Body of pancreas (tissue), 4 donors: ENCODE measurements at regions not wholly inside any gene's neighbourhood (a gene's known extent, or its start where the extent isn't known, plus 50 kb on each side); places are given as distances from the start of the nearest gene placed in this dataset.
A peak's percentile ranks its signal among the peaks of the same experiment; 100 is the strongest.

Experiments used
- ATAC-seq: fragments of 150-250 bp; one replicate; pipeline ENCODE4 v1.9.1; 2016
- DNase-seq, 4 donors: peaks; one replicate each; pipeline ENCODE4 v3.0.0-alpha.2; 2019
- H3K27ac ChIP-seq, 4 donors: fragments of 200-600 bp; sonication (generic); 1 replicate in 3 of 4; 2 replicates in 1 of 4; pipeline versions ENCODE4 v1.5.1 to v1.6.1; 2016 to 2019; ENCODE audit warnings: mild to moderate bottlenecking in 1 of 4, mixed read lengths in 1 of 4, moderate library complexity in 1 of 4
- H3K27me3 ChIP-seq, 2 donors: fragments of 200-600 bp; sonication (generic); one replicate each; pipeline ENCODE4 v1.6.0; 2016; ENCODE audit warnings: mild to moderate bottlenecking in 1 of 2
- H3K36me3 ChIP-seq, 2 donors: fragments of 200-600 bp; sonication (generic); replicated peaks in 1 of 2; 2 replicates each; pipeline ENCODE4 v1.5.1; 2016; ENCODE audit warnings: low read depth in 2 of 2; ENCODE audit not compliant: insufficient read depth in 1 of 2
- H3K4me1 ChIP-seq: fragments of 200-600 bp; sonication (generic); one replicate; pipeline ENCODE4 v1.6.0; 2016
- H3K4me3 ChIP-seq, 2 donors: fragments of 200-600 bp; sonication (generic); 1 replicate in 1 of 2; 2 replicates in 1 of 2; pipeline ENCODE4 v1.5.1; 2016 to 2019
- H3K9me3 ChIP-seq, 3 donors: fragments of 200-600 bp; sonication (generic); 1 replicate in 2 of 3; 2 replicates in 1 of 3; pipeline ENCODE4 v1.5.1; 2016
- CTCF ChIP-seq, 7 experiments: fragments of 450-650 bp in 4 of 7; fragments of 200-600 bp in 3 of 7; sonication (generic) in 3 of 7; IDR thresholded peaks; one replicate each; pipeline ENCODE4 v1.5.1; 2016 to 2019; ENCODE audit warnings: antibody characterized with exemption in 7 of 7
- POLR2A ChIP-seq, 3 donors: fragments of 450-650 bp; IDR thresholded peaks; one replicate each; pipeline ENCODE4 v1.6.1; 2016; ENCODE audit warnings: antibody characterized with exemption in 3 of 3, mild to moderate bottlenecking in 2 of 3
- WGBS, 2 donors: methylation state at CpG; one replicate each; pipeline ENCODE4 v1.1.5; 2017; 5-methylcytosine and 5-hydroxymethylcytosine counted together
- intact Hi-C: fragments of 100-400 bp; cut with DNase I; formaldehyde crosslinking; loops from one replicate; pipeline ENCODE4 v1.15.1; 2023

DNA sequence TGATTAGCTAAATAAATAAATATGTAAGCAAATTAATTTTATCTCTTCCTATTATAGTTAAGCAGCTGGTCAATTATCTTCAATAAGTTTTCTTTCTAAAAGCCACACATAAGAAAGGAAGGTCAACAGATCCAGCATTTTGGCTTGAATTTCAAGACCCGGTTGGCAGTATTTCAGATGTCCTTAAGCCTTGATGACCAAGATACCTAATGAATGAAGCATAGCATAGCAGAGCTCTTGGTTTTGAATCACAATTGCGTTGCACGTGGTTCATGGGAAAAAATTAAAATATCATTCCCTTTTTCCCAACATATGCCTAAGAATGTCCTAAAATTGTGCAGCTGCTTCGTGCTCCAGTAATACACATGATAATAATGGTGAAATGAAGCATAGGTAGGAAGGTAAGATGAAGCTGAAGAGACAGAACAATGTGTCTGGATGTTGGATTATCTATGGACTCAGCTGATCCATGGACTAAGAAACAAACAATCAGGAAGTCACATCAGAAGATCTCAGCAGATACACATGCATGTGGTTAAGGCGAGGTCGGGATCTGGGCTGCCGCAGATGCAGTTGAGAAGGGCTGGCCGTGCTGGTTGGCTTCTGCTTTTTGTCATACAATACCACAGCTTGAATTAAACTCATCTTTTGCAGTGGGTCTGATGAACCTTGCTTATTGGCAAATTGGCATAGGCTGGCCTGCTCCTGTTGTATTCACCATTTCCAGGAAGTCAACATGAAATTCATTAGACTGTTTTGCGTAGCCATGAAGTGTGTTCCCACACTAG lies 284.9 kb upstream of the RUNX1 start:
- no peak overlapping the region for H3K4me3 ChIP-seq
- 77 to 84% methylated on average over 9 of the region's 9 CpGs for WGBS, 2 donors
- TF ChIP-seq POLR2A (IDR thresholded peaks at IDR 0.05): no peak
- TF ChIP-seq CTCF (IDR thresholded peaks at IDR 0.05): no peak
- peaks cover 9% of the 10 kb centered on the region for H3K4me1 ChIP-seq
- H3K27me3 ChIP-seq: no peaks in the 10 kb centered on the region
- ATAC-seq (no peak), DNase-seq (peak in 1 of 4 donors; percentile 24)
- no peaks in the 10 kb centered on the region for H3K36me3 ChIP-seq
- no peaks in the 10 kb centered on the region for H3K9me3 ChIP-seq
- no peak overlapping the region for H3K27ac ChIP-seq
- intact Hi-C loops: no loop called here

DNA sequence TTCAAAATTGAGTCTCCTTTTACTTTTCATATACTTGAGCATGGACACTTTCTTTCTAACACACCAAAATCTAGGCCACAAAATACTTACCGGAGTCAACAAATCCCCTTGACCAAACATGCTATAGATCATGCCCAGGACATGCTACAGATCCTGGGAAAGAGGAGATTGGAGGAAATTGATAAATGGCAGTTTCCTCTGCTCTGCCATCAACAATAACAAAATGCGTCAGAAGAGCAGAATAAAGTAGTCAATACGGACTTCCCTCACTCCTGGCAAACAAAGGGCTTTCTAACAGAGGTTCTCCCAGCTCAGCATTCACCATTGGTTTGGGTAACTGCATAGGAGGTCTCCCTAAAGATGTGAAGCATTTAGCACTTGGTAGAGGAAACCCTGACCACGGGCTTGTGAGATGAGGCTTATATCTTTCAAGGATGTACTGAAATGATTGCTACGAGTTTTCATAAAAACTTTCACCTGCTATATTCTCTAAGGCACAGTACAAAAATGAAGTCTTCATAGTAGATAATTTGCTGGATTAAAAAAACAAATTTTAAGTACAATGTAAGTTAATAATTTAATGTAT lies 283.8 kb upstream of the RUNX1 start:
- H3K27ac ChIP-seq: no peak overlapping the region
- 80 to 83% methylated on average over 5 of the region's 5 CpGs for WGBS, 2 donors
- H3K27me3 ChIP-seq: no peaks in the 10 kb centered on the region
- DNase-seq (no peak), ATAC-seq (no peak)
- TF ChIP-seq CTCF (IDR thresholded peaks at IDR 0.05) (no peak), POLR2A (IDR thresholded peaks at IDR 0.05) (no peak)
- H3K36me3 ChIP-seq: no peaks in the 10 kb centered on the region
- H3K9me3 ChIP-seq: no peaks in the 10 kb centered on the region
- intact Hi-C loops: no loop called here
- no peak overlapping the region for H3K4me3 ChIP-seq
- peaks cover 9% of the 10 kb centered on the region for H3K4me1 ChIP-seq

- ATAC-seq: no peak
- Histone ChIP-seq H3K9me3 (no peaks in the 10 kb centered on the region), H3K27me3 (no peaks in the 10 kb centered on the region), H3K4me3 (no peak overlapping the region), H3K27ac (no peak overlapping the region), H3K4me1 (peaks cover 9% of the 10 kb centered on the region), H3K36me3 (no peaks in the 10 kb centered on the region)
- intact Hi-C loops: no loop called here
- 36 to 59% methylated on average over 4 of the region's 4 CpGs for WGBS, 2 donors
- no peak for TF ChIP-seq CTCF (IDR thresholded peaks at IDR 0.05)
- no peak for TF ChIP-seq POLR2A (IDR thresholded peaks at IDR 0.05)
- DNase-seq: no peak
Measured at GRCh38 chr21:35329940-35330660, 281.0 kb upstream of the RUNX1 start.

DNA sequence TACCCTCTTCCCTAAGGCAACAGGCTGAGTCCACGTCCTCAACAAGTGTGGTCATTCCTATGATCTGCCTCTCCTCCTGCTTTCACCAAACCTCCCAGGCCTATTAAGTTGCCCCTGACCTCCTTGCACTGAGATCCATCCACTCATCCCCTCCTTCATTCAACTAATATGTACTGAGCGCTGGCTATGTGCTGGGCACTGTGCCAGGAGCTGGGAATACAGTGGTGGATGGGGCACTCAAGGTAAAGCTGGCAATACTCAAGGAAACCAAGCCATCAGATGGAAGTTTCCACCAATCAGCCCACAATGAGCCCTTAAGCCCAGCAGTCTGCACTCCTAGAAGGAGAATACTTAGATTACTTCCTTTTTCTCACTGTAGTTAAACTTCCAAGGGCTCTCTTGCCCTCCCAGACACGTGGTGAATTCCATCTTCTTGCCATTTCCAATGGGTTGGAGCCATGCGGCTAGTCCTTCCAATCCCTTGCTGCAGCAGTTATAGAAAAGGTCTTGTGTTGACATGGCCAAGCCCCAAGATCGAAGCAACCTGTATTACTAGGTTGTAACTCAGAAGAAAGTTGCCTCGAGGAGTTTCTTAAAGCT lies 279.9 kb upstream of the RUNX1 start:
- intact Hi-C loops: no loop called here
- no peak for TF ChIP-seq CTCF (IDR thresholded peaks at IDR 0.05)
- TF ChIP-seq POLR2A (IDR thresholded peaks at IDR 0.05): no peak
- DNase-seq (no peak), ATAC-seq (no peak)
- Histone ChIP-seq H3K4me1 (peaks cover 9% of the 10 kb centered on the region), H3K9me3 (no peaks in the 10 kb centered on the region), H3K4me3 (no peak overlapping the region), H3K27me3 (no peaks in the 10 kb centered on the region), H3K27ac (no peak overlapping the region), H3K36me3 (no peaks in the 10 kb centered on the region)
- WGBS, 2 donors: 82 to 86% methylated on average over 6 of the region's 6 CpGs
